Thoracic aorta (tissue), 2 donors: ENCODE measurements at regions not wholly inside any gene's neighbourhood (a gene's known extent, or its start where the extent isn't known, plus 50 kb on each side); places are given as distances from the start of the nearest gene placed in this dataset.
"Not testable (repeated sequence)": the region's sequence is repeated elsewhere in the genome, so short reads cannot be mapped to it uniquely, and the experiment has no call there.

ENCODE experiments used
- ATAC-seq: fragments of 150-250 bp; one replicate; pipeline ENCODE4 v1.8.0; 2017; ENCODE audit warnings: low read depth; ENCODE audit not compliant: insufficient number of reproducible peaks, low FRiP score
- DNase-seq: peaks from one replicate; pipeline ENCODE4 v3.0.0-alpha.2; 2020; ENCODE audit warnings: low spot score
- H3K27ac ChIP-seq, 2 donors: fragments of 200-600 bp; sonication (generic); 1 replicate in 1 of 2; 2 replicates in 1 of 2; pipeline ENCODE4 v1.5.1; 2016; ENCODE audit warnings: mild to moderate bottlenecking in 2 of 2, moderate library complexity in 2 of 2
- H3K27me3 ChIP-seq: fragments of 200-600 bp; sonication (generic); replicated peaks from 2 replicates; pipeline ENCODE4 v1.6.0; 2016; ENCODE audit warnings: mild to moderate bottlenecking; ENCODE audit not compliant: insufficient read depth
- H3K36me3 ChIP-seq: fragments of 200-600 bp; sonication (generic); one replicate; pipeline ENCODE4 v1.5.1; 2016
- H3K4me1 ChIP-seq, 2 donors: fragments of 200-600 bp; sonication (generic); 1 replicate in 1 of 2; 2 replicates in 1 of 2; pipeline versions ENCODE4 v1.5.1 to v1.6.0; 2016; ENCODE audit warnings: low read depth in 2 of 2, mild to moderate bottlenecking in 1 of 2; ENCODE audit not compliant: control insufficient read depth in 1 of 2
- H3K4me3 ChIP-seq: fragments of 200-600 bp; sonication (generic); 2 replicates; pipeline ENCODE4 v1.5.1; 2016; ENCODE audit warnings: mild to moderate bottlenecking
- H3K9me3 ChIP-seq: fragments of 200-600 bp; sonication (generic); 2 replicates; pipeline ENCODE4 v1.5.1; 2016
- CTCF ChIP-seq: fragments of 200-600 bp; sonication (generic); IDR thresholded peaks from one replicate; pipeline ENCODE4 v1.5.1; 2019; ENCODE audit warnings: antibody characterized with exemption

- ATAC-seq = no peak
- Histone ChIP-seq H3K36me3 (no peaks in the 10 kb centered on the region), H3K9me3 (no peaks in the 10 kb centered on the region), H3K4me1 (peaks cover 0 to 10% of the 10 kb centered on the region in 2 donors), H3K4me3 (peak overlapping the region; percentile 16), H3K27ac (no peak overlapping the region), H3K27me3 (no peaks in the 10 kb centered on the region)
- no peak for TF ChIP-seq CTCF
- DNase-seq = no peak
Measured at GRCh38 chr1:121516234-121516967, 331.6 kb downstream of the SRGAP2C start.

DNA sequence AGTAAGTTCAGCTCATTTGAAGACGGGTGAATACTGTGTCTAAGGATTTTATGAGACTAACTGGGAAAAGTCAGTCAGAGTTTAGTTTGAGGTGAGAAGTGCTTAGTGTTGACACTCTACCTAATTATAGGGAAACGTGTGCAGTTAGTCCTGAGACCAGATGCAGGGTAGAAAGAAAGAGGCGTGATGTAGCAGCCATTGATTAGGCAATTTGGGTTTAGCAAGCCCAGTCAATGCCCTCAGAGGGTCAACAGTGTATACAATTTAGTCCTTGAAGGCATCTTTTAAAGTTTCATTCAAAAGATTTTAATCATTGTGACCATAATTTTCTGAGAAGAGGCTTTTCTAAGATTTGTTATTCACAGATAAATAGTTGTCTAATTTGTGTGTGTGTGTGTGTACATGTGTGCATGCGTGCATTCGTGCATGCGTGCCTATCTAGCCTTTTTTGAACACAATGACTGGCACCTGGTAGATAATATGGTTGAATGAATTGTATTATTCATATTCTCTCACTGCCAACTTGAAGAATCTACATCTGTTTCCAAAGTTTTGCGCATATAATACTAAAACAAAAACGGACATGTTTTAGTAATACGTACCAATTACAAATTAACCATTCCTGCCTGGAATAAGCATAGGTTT is 332.9 kb downstream of the SRGAP2C start:
- TF ChIP-seq CTCF = no peak
- H3K4me3 ChIP-seq = no peak overlapping the region
- no peak for DNase-seq
- H3K27ac ChIP-seq = no peak overlapping the region
- ATAC-seq = no peak
- H3K36me3 ChIP-seq = no peaks in the 10 kb centered on the region
- no peaks in the 10 kb centered on the region for H3K9me3 ChIP-seq
- H3K4me1 ChIP-seq = peaks cover 0 to 10% of the 10 kb centered on the region in 2 donors
- H3K27me3 ChIP-seq = no peaks in the 10 kb centered on the region

DNA sequence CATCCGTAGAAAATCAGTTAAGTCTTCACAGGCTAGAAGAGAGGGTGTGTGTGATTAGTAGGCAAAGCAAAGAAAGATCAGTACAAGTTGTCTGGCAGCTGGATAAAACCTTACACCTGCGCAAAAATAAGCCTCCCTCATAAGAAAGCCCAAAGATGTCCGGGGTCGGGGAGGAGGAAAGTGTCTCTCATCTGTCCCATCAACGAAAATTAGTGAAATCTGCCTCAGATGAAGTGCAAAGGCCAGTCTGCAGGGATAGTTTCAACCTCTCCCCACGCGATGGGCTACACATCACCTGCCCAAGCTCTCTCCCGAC is 333.9 kb downstream of the SRGAP2C start:
- peaks cover 0 to 10% of the 10 kb centered on the region in 2 donors for H3K4me1 ChIP-seq
- no peak for TF ChIP-seq CTCF
- H3K27me3 ChIP-seq = no peaks in the 10 kb centered on the region
- H3K9me3 ChIP-seq = no peaks in the 10 kb centered on the region
- H3K36me3 ChIP-seq = no peaks in the 10 kb centered on the region
- DNase-seq (no peak), ATAC-seq (no peak)
- no peak overlapping the region for H3K27ac ChIP-seq
- peak overlapping the region; percentile 73 for H3K4me3 ChIP-seq

- ATAC-seq (no peak), DNase-seq (no peak)
- Histone ChIP-seq H3K4me3 (peak overlapping the region; percentile 73), H3K36me3 (no peaks in the 10 kb centered on the region), H3K4me1 (peaks cover 0 to 10% of the 10 kb centered on the region in 2 donors), H3K27me3 (no peaks in the 10 kb centered on the region), H3K9me3 (no peaks in the 10 kb centered on the region), H3K27ac (no peak overlapping the region)
- no peak for TF ChIP-seq CTCF
Measured at GRCh38 chr1:121519042-121519755, 334.4 kb downstream of the SRGAP2C start.

DNA sequence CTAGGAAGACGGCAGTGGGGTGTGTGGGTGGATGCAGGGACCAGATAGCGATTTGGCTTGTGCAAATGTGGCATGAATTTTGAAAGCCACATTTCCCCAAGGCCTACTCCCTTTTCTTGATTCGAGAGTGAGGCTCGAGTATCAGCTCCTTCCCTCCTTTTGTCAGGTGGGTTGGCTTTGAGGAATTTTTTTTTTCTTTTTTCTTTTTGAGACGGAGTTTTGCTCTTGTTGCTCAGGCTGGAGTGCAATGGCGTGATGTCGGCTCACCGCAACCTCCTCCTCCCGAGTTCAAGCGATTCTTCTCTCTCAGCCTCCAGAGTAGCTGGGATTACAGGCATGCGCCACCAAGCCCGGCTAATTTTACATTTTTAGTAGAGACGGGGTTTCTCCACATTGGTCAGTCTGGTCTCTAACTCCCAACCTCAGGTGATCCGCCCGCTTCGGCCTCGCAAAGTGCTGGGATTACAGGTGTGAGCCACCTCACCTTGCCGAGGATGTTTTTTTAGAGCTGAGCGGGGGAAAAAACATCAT is 335.0 kb downstream of the SRGAP2C start:
- not testable (repeated sequence) for DNase-seq, H3K36me3 ChIP-seq, H3K27me3 ChIP-seq, ATAC-seq, H3K27ac ChIP-seq, H3K9me3 ChIP-seq
- peaks cover 0 to 10% of the 10 kb centered on the region in 2 donors for H3K4me1 ChIP-seq
- peak overlapping the region; percentile 73 for H3K4me3 ChIP-seq
